ENCODE measurements at regions not wholly inside any gene's neighbourhood (a gene's known extent, or its start where the extent isn't known, plus 50 kb on each side); places are given as distances from the start of the nearest gene placed in this dataset.

- Histone ChIP-seq H2AFZ (no peak overlapping the region), H3F3A (ENCODE audit: insufficient read depth) (no peaks in the 10 kb centered on the region), H3K27ac (no peak overlapping the region), H3K4me3 (no peak overlapping the region), H3K79me2 (ENCODE audit: insufficient read depth) (no peaks in the 10 kb centered on the region), H3K9me3 (ENCODE audit: low read depth) (no peaks in the 10 kb centered on the region), H3K4me2 (ENCODE audit: unreplicated experiment) (no peak overlapping the region), H3K9ac (no peak overlapping the region), H3K27me3 (replicated peaks; ENCODE audit: insufficient read depth) (no peaks in the 10 kb centered on the region), H3K4me1 (ENCODE audit: insufficient read depth) (peaks cover 5% of the 10 kb centered on the region; the same call in 1 of the 2 replicates), H3K9me2 (ENCODE audit: insufficient read depth) (no peaks in the 10 kb centered on the region), H3K36me3 (ENCODE audit: low read depth) (no peaks in the 10 kb centered on the region), H4K20me1 (ENCODE audit: insufficient read depth) (no peaks in the 10 kb centered on the region)
- in situ Hi-C loops (cut with MboI), result no loop called here
- 48 to 50% methylated on average over 6 of the region's 6 CpGs for WGBS, 2 experiments (ENCODE audit: low coverage in 1 of 2, low lambda C conversion rate in 2 of 2, missing lambda C conversion rate in 2 of 2)
- peak; percentile 42 for DNase-seq
- TF ChIP-seq EZH2phosphoT487 (IDR thresholded peaks at IDR 0.05; ENCODE audit: insufficient read depth, low read depth), result no peak
- no peak for TF ChIP-seq EZH2 (IDR thresholded peaks at IDR 0.05; ENCODE audit: insufficient read depth, poor library complexity, severe bottlenecking)
Observed at GRCh38 chr6:44735630-44735963, 348.1 kb downstream of the CDC5L start.

DNA sequence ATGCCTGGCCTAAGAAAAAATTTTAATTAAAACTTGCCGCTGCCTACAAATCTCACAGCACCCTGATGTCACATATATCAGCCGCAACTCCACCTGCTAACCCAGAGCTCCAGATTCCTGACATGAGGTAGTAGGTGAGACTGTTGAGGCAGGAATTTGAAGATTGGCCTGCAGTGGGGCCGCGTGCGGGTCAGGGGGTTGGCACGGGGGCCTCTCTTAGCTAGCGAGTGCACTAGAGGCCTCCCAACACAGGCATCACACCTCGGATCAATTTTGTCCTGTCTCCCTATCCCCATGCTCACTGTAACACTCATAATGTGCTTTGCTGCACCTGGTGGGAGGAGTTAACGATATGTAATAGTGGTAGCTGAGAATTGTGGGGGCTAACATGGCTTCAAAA is 349.8 kb downstream of the CDC5L start:
- no peak overlapping the region for H3K9ac ChIP-seq
- no peaks in the 10 kb centered on the region for H3K9me3 ChIP-seq (ENCODE audit: low read depth)
- H3K4me3 ChIP-seq, result no peak overlapping the region
- H2AFZ ChIP-seq, result no peak overlapping the region
- H3K4me1 ChIP-seq (ENCODE audit: insufficient read depth), result peaks cover 5% of the 10 kb centered on the region; the same call in 1 of the 2 replicates
- H3K79me2 ChIP-seq (ENCODE audit: insufficient read depth), result no peaks in the 10 kb centered on the region
- no peaks in the 10 kb centered on the region for H3F3A ChIP-seq (ENCODE audit: insufficient read depth)
- no peaks in the 10 kb centered on the region for H3K27me3 ChIP-seq (replicated peaks; ENCODE audit: insufficient read depth)
- 86% methylated on average over 9 of the region's 9 CpGs for WGBS, 2 experiments (ENCODE audit: low coverage in 1 of 2, low lambda C conversion rate in 2 of 2, missing lambda C conversion rate in 2 of 2)
- no peak for DNase-seq
- H3K27ac ChIP-seq, result no peak overlapping the region
- no peaks in the 10 kb centered on the region for H3K9me2 ChIP-seq (ENCODE audit: insufficient read depth)
- in situ Hi-C loops (cut with MboI), result no loop called here
- H3K4me2 ChIP-seq (ENCODE audit: unreplicated experiment), result no peak overlapping the region
- no peaks in the 10 kb centered on the region for H3K36me3 ChIP-seq (ENCODE audit: low read depth)
- no peaks in the 10 kb centered on the region for H4K20me1 ChIP-seq (ENCODE audit: insufficient read depth)
- TF ChIP-seq EZH2phosphoT487 (IDR thresholded peaks at IDR 0.05; ENCODE audit: insufficient read depth, low read depth) (no peak), EZH2 (IDR thresholded peaks at IDR 0.05; ENCODE audit: insufficient read depth, poor library complexity, severe bottlenecking) (no peak)

DNA sequence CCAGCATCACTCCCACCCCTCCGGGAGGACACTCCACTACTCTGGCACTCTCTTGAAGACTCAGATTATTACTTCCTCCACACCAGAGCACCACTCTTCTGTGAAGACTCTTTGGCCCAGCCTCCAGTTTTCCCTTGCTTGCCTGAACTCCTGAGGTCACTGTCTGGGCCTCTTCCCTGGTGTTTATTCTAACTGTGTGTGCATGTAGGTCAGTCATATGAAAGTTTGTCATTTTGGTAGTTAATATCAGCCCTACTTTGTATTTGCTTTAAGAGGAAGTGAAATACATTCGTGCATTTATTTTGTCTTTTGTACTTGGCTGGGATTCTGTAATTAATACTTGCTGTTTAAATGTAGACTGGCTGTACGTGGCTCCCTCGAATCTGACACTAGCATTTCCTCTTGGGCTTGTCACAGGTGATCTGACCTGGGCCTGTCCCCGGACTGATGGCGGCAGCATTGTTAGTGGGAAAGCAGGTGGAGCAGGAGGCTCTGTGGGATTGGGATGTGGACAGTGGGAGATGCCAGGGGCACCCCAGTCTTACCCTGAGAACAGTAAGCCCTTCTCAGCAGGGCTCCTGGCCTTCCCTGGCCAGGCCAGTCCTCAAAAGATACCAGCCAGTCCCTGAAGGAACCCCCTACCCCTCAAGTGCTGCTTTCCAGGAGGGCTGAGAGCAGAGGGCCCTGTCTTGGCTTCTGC is 350.5 kb downstream of the CDC5L start:
- no peaks in the 10 kb centered on the region for H4K20me1 ChIP-seq (ENCODE audit: insufficient read depth)
- no peak overlapping the region for H3K27ac ChIP-seq
- no peak overlapping the region for H3K9ac ChIP-seq
- peak overlapping the region; percentile 8 for H2AFZ ChIP-seq
- H3K4me3 ChIP-seq, result no peak overlapping the region
- peaks cover 5% of the 10 kb centered on the region; the same call in 1 of the 2 replicates for H3K4me1 ChIP-seq (ENCODE audit: insufficient read depth)
- in situ Hi-C loops (cut with MboI), result no loop called here
- H3K79me2 ChIP-seq (ENCODE audit: insufficient read depth), result no peaks in the 10 kb centered on the region
- no peaks in the 10 kb centered on the region for H3K27me3 ChIP-seq (replicated peaks; ENCODE audit: insufficient read depth)
- DNase-seq, result no peak
- WGBS, 2 experiments (ENCODE audit: low coverage in 1 of 2, low lambda C conversion rate in 2 of 2, missing lambda C conversion rate in 2 of 2), result 81 to 82% methylated on average over 6 of the region's 6 CpGs
- no peaks in the 10 kb centered on the region for H3F3A ChIP-seq (ENCODE audit: insufficient read depth)
- no peak overlapping the region for H3K4me2 ChIP-seq (ENCODE audit: unreplicated experiment)
- H3K9me2 ChIP-seq (ENCODE audit: insufficient read depth), result no peaks in the 10 kb centered on the region
- H3K36me3 ChIP-seq (ENCODE audit: low read depth), result no peaks in the 10 kb centered on the region
- no peak for TF ChIP-seq EZH2 (IDR thresholded peaks at IDR 0.05; ENCODE audit: insufficient read depth, poor library complexity, severe bottlenecking)
- TF ChIP-seq EZH2phosphoT487 (IDR thresholded peaks at IDR 0.05; ENCODE audit: insufficient read depth, low read depth), result no peak
- H3K9me3 ChIP-seq (ENCODE audit: low read depth), result no peaks in the 10 kb centered on the region

DNA sequence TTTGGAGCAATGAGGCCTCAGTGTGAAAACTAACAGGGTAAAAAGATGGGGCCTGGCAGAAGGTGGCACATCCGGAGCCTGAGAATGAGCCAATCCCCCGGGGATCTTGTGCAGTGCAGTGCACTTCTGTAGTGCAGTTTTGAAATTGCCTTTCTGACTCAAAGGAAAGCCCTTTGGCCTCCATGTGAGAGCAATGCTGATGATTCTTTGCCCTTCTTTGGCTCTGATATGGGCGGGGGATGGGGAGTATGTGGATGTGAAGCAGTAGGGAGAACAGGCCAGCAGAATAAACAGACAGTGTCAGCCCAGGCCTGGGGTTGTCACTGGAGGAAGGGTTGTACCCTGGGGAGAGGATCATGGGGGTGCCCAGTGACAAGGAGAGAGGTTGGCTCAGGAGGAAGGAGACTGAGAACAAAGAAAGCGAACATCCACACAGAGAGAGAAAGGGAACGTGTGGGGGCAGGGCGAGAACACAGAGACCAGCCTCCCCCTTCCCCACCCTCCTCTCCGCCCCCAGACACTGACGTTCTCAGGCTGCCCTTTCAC is 351.2 kb downstream of the CDC5L start:
- WGBS, 2 experiments (ENCODE audit: low coverage in 1 of 2, low lambda C conversion rate in 2 of 2, missing lambda C conversion rate in 2 of 2), result 38 to 67% methylated on average over 5 to 8 of the region's 8 CpGs
- DNase-seq, result peak; percentile 83

More for the DNA sequence above, 351.2 kb downstream of the CDC5L start:
- Histone ChIP-seq H3K36me3 (ENCODE audit: low read depth) (no peaks in the 10 kb centered on the region), H3F3A (ENCODE audit: insufficient read depth) (no peaks in the 10 kb centered on the region), H3K4me1 (ENCODE audit: insufficient read depth) (peaks cover 5% of the 10 kb centered on the region; the same call in 1 of the 2 replicates), H3K79me2 (ENCODE audit: insufficient read depth) (no peaks in the 10 kb centered on the region), H3K9me2 (ENCODE audit: insufficient read depth) (no peaks in the 10 kb centered on the region), H4K20me1 (ENCODE audit: insufficient read depth) (no peaks in the 10 kb centered on the region), H3K4me3 (no peak overlapping the region), H3K9ac (no peak overlapping the region), H3K27ac (no peak overlapping the region), H3K27me3 (replicated peaks; ENCODE audit: insufficient read depth) (no peaks in the 10 kb centered on the region), H3K4me2 (ENCODE audit: unreplicated experiment) (no peak overlapping the region), H3K9me3 (ENCODE audit: low read depth) (no peaks in the 10 kb centered on the region), H2AFZ (peak overlapping the region; percentile 8)
- no peak for TF ChIP-seq EZH2phosphoT487 (IDR thresholded peaks at IDR 0.05; ENCODE audit: insufficient read depth, low read depth)
- TF ChIP-seq EZH2 (IDR thresholded peaks at IDR 0.05; ENCODE audit: insufficient read depth, poor library complexity, severe bottlenecking), result no peak
- in situ Hi-C loops (cut with MboI), result no loop called here

Measured in GM23248 (cell line).